NCI-H2196 treated with DMSO at 0.1 percent for 48 hours (cell line): ENCODE measurements at regions not wholly inside any gene's neighbourhood (a gene's known extent, or its start where the extent isn't known, plus 50 kb on each side); places are given as distances from the start of the nearest gene placed in this dataset.
"Not testable (repeated sequence)": the region's sequence is repeated elsewhere in the genome, so short reads cannot be mapped to it uniquely, and the experiment has no call there.

ENCODE experiments used
- DNase-seq: peaks from one replicate; lab custom pipeline; 2025; ENCODE audit not compliant: unreplicated experiment; lab: John Stamatoyannopoulos, UW

DNA sequence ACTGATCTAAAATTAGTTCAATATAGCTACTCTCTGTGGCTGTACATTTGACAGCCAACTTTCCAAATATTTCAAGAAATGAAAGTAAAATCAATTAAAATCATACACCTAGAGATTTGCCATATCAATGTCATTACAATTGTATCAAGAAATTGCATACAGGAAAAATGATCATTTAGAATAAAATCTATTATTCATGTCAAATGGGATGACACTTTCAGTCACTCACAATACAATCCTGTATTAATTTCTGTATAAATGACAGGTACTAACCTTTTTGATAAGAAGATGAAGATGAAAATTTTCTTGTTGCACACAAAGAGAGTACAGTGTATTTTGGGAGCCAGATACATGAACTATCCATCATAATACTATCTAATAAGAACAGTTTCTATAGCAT is 1588.9 kb upstream of the PRMT6 start:
- DNase-seq, result no peak

DNA sequence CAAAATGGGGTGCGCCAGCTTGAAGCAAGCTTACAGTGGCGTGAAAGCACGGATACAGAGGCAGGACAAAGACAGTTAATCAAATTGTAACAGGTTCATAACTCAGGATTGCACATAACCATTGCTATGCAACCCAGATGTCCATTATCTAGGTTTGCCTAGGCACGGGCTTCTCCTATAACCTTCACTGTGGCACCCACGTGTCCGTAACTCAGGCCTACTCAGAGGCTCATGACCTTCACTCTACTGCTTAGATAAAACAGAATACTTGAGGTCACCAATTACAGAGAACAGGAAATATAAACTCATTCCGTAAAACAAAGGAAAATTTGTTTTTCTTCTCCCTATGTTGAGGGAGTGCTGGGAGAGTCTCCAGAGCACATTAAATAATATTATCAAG is 1585.9 kb upstream of the PRMT6 start:
- DNase-seq, result not testable (repeated sequence)

DNA sequence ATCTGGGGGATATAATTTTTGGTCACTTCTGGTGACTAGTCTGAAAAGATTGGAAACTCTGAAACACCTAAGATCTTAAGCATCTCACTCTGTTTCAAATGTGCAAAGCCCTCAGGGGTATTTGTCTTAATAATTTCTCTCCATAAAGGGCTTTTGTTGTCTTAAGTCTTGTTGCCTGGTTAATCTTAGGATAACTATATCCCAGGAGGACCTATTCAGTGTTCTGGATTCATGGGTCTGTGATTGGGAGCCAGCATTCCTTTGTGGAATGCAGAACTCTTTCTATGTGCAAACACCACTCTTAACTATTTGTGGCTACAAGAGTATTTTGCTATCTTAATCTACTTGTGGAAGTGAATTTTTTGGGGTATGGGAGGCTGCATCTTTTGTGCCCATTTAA is 1573.0 kb upstream of the PRMT6 start:
- DNase-seq, result no peak

- no peak for DNase-seq
Measured at GRCh38 chr1:105485207-105485606, 1571.3 kb upstream of the PRMT6 start.

GRCh38 chr1:105492921-105493320 is 1563.6 kb upstream of the PRMT6 start:
- DNase-seq, result no peak

- no peak for DNase-seq
Measured at GRCh38 chr1:105516068-105516467, 1540.4 kb upstream of the PRMT6 start.

- DNase-seq, result no peak
Measured at GRCh38 chr1:105533996-105534395, 1522.5 kb upstream of the PRMT6 start.

GRCh38 chr1:105544475-105544874 is 1512.0 kb upstream of the PRMT6 start:
- DNase-seq, result no peak

DNA sequence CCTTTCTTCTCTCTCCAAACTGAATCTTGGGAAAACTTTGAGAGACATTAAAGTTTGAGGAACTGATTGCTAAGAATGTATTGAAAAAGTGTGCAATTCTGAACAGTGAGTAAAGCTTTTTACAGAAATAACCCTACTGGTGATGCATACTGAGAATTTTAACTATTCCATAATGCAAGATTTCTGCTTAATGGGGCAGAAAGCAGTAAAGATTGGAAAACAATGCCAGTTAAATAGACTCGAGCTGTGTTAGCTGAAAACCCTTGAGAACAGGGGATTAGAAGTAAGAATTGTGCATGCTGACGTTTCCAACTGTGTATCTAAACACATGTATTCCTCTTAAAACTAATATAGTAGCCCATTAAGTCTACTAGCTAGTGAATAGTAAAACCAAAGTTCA is 1500.2 kb upstream of the PRMT6 start:
- no peak for DNase-seq

DNA sequence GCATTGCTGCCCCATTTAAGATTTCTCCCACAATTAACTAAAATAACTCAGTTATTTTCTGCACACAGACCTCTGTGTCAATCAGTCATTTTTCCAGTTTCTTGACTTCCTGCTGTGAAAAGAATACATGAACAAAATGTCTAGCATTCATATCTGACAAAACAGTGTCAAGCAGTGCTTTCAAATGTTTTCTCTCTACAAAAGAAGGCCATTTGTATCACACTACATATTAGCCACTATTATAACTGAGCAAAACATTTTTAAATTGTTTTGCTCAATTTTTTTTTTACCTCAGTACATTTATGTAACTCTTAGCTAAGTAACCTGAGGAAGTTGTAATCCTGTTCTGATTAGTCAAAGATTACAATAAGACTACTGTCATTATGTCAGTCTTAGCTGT is 1498.5 kb upstream of the PRMT6 start:
- no peak for DNase-seq

GRCh38 chr1:105565006-105565405 is 1491.5 kb upstream of the PRMT6 start:
- DNase-seq, result no peak

GRCh38 chr1:105585791-105586190 is 1470.7 kb upstream of the PRMT6 start:
- DNase-seq, result no peak

DNA sequence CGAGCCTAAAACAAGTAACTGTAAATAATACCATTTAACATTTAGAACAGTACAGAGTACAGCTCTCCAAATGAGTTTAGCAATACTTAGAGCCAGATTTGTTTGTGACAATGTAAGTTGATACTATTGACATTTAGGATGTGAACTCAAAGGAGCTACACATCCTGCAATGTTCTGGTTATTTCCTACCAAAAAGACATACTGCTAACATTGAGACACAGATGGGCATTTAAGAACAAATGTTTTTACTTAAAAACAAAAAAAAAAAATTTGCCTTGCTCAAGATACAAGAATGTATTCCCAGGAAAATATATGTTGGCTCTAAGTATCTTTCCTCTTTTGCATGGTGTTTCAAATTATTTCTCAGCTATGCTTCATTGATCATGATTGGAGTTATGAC is 1464.8 kb upstream of the PRMT6 start:
- no peak for DNase-seq

GRCh38 chr1:105608713-105609112 is 1447.8 kb upstream of the PRMT6 start:
- no peak for DNase-seq

- no peak for DNase-seq
Measured at GRCh38 chr1:105626276-105626987, 1430.0 kb upstream of the PRMT6 start.

DNA sequence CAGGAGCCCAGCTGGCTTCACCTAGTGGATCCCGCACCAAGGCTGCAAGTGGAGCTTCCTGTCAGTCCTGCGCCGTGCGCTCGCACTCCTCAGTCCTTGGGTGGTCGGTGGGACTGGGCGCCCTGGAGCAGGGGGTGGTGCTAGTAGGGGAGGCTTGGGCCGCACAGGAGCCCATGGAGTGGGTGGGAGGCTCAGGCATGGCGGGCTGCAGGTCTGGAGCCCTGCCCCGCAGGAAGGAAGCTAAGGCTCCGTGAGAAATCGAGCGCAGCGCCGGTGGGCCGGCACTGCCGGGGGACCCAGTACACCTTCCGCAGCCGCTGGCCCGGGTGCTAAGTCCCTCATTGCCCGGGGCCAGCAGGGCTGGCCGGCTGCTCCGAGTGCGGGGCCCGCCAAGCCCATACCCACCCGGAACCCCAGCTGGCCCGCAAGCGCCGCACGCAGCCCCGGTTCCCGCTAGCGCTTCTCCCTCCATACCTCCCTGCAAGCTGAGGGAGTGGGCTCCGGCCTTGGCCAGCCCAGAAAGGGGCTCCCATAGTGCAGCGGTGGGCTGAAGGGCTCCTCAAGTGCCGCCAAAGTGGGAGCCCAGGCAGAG is 1425.2 kb upstream of the PRMT6 start:
- DNase-seq, result not testable (repeated sequence)

GRCh38 chr1:105632342-105633196 is 1423.9 kb upstream of the PRMT6 start:
- DNase-seq, result no peak

DNA sequence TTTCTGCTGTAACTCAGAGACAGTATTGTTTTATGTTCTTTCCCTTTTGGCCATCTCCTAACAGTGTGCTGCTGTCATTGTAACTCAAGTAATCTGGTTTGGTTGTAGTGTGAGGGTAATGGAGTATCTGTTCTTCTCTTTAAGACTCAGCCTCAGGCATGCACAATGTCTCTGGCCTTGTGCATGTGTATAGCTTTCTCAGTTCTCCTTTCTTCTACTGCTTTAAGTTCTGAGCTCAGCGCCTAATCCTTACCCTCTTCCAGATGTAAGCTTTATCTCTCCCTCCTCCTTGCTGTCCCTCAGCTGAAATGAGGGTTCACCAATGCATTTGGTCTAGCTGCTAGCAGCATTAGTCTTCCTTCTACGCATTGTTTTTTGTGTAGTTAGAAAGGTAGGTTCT is 1420.4 kb upstream of the PRMT6 start:
- no peak for DNase-seq

GRCh38 chr1:105641407-105641806 is 1415.1 kb upstream of the PRMT6 start:
- DNase-seq, result no peak

GRCh38 chr1:105652109-105652508 is 1404.4 kb upstream of the PRMT6 start:
- DNase-seq, result no peak

GRCh38 chr1:105655032-105655431 is 1401.4 kb upstream of the PRMT6 start:
- no peak for DNase-seq

DNA sequence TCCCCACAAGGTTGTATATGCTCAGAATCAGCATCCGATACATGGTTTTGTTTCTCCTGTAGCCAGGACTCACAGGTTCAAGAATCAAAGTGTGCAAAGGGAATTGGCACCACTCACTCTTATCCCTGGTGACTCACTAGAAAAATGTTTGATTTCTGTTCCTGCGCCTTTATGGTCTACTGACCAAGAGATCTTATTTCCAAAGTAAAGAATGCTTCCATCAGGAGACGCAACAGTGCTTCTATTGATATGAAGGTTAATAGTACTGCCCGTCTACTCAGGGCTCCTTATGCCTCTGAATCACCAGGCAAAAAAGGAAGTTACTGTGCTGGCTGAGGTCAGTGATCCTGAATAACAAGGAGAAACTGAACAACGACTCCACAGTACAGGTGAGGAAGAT is 1392.0 kb upstream of the PRMT6 start:
- no peak for DNase-seq
